ENCODE measurements at regions not wholly inside any gene's neighbourhood (a gene's known extent, or its start where the extent isn't known, plus 50 kb on each side); places are given as distances from the start of the nearest gene placed in this dataset.

DNA sequence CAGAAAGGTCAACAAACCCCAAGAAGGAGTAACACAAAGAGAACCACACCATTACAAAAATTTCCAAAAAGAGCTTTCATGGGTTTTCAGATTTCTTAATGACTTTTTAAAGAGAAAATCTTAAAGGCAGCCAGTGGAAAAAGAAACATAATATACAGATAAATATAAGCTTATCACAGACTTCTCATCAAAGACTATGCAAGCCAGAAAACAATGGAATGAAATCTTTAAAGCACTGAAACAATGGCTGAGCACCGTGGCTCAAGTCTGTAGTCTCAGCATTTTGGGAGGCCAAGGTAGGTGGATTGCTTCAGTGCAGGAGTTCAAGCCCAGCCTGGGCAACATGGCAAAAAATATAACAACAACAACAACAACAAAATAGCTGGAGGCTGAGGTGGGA is 237.4 kb downstream of the CYP26B1 start:
- H3K9me3 Mint-ChIP-seq (ENCODE audit: low read depth): peaks cover 37% of the 10 kb centered on the region
- TF ChIP-seq, protein P1, sequence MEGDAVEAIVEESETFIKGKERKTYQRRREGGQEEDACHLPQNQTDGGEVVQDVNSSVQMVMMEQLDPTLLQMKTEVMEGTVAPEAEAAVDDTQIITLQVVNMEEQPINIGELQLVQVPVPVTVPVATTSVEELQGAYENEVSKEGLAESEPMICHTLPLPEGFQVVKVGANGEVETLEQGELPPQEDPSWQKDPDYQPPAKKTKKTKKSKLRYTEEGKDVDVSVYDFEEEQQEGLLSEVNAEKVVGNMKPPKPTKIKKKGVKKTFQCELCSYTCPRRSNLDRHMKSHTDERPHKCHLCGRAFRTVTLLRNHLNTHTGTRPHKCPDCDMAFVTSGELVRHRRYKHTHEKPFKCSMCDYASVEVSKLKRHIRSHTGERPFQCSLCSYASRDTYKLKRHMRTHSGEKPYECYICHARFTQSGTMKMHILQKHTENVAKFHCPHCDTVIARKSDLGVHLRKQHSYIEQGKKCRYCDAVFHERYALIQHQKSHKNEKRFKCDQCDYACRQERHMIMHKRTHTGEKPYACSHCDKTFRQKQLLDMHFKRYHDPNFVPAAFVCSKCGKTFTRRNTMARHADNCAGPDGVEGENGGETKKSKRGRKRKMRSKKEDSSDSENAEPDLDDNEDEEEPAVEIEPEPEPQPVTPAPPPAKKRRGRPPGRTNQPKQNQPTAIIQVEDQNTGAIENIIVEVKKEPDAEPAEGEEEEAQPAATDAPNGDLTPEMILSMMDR (IDR thresholded peaks at IDR 0.05): no peak

DNA sequence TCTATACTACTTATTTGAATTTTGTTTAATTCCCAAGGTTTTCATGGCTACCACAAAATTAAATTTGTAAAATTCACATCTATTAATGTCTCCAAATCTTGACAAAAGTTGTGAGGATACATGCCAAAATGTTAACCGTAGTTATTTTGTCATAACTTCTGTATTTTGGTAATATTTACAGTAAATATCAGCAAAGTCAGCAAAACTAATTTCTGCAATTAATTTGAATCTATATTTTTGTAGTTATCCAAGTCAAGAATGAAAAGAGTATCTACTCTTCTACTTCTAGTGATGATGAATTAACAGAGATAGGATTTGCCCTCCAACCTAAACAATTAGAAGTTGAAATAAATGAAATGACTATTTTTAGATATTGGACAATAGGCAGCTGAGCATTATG is 238.9 kb downstream of the CYP26B1 start:
- H3K4me1 Mint-ChIP-seq (ENCODE audit: low read depth): peaks cover 8% of the 10 kb centered on the region
- no peak for DNase-seq (ENCODE audit: low spot score)

More for the DNA sequence above, 237.4 kb downstream of the CYP26B1 start:
- no peak for DNase-seq (ENCODE audit: low spot score)
- Mint-ChIP-seq H3K4me3 (ENCODE audit: unreplicated experiment) (no peak overlapping the region), H3K36me3 (ENCODE audit: low read depth) (peaks cover 14% of the 10 kb centered on the region), H3K4me1 (ENCODE audit: low read depth) (peaks cover 5% of the 10 kb centered on the region), H3K27me3 (ENCODE audit: low read depth) (no peaks in the 10 kb centered on the region), H3K27ac (ENCODE audit: unreplicated experiment) (no peak overlapping the region)

DNA sequence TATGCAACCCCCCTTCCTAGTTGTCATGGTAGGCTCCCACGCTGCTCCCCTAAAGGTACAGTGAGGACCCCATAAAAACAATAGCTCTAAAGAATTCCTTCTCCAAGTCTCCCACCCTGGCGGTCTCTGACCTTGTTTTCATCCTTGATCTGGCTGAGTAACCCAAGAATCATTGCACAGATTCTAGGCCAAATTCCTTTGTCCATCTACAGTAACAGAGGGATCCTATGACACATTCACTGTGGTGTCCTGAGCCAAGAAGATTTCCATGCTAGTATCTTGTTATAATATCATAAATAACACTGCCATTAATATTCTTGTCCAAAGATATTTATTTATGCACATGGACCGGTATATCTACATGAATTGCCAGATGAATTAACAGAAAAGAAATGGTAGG is 240.2 kb downstream of the CYP26B1 start:
- no peak overlapping the region for H3K27ac Mint-ChIP-seq (ENCODE audit: unreplicated experiment)
- TF ChIP-seq, protein P1 (IDR thresholded peaks at IDR 0.05): no peak
- peaks cover 1% of the 10 kb centered on the region for H3K27me3 Mint-ChIP-seq (ENCODE audit: low read depth)
- H3K4me3 Mint-ChIP-seq (ENCODE audit: unreplicated experiment): no peak overlapping the region
- peaks cover 8% of the 10 kb centered on the region for H3K4me1 Mint-ChIP-seq (ENCODE audit: low read depth)
- peaks cover 12% of the 10 kb centered on the region for H3K36me3 Mint-ChIP-seq (ENCODE audit: low read depth)
- no peak for DNase-seq (ENCODE audit: low spot score)
- H3K9me3 Mint-ChIP-seq (ENCODE audit: low read depth): peaks cover 32% of the 10 kb centered on the region

More for the DNA sequence above, 238.9 kb downstream of the CYP26B1 start:
- TF ChIP-seq, protein P1 (IDR thresholded peaks at IDR 0.05): no peak
- Mint-ChIP-seq H3K27me3 (ENCODE audit: low read depth) (peaks cover 1% of the 10 kb centered on the region), H3K4me3 (ENCODE audit: unreplicated experiment) (no peak overlapping the region), H3K27ac (ENCODE audit: unreplicated experiment) (no peak overlapping the region), H3K36me3 (ENCODE audit: low read depth) (peaks cover 14% of the 10 kb centered on the region), H3K9me3 (ENCODE audit: low read depth) (peaks cover 37% of the 10 kb centered on the region)

DNA sequence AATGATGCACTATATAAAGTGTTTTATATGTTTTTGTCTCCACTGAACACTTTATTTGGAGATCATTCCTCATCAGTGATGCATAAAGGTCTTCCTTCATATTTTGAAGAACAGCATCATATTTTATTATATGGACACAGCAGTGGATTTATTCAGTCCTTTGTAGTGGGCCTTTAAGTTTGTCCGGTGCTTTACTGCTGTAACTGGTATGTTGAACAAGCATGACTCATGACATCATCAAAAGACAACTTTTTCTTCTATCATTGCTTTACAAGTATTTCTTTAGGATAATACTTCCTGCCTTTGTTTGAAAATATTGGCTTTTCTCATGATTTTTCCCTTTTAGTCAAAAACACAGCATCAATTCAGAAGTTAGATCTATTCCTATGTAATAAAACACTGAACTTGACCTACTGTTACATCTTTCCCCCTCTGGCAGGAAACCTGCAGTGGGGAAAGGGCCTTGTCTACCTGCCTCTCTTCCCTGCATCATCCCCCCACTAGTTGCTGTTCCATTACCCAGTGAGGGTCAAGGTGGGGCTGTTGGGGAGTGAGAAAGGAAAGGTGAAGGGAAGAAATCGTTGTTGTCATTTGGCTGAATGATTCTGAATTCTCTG is 241.2 kb downstream of the CYP26B1 start:
- Mint-ChIP-seq H3K4me1 (ENCODE audit: low read depth) (peaks cover 8% of the 10 kb centered on the region), H3K36me3 (ENCODE audit: low read depth) (peaks cover 12% of the 10 kb centered on the region), H3K27ac (ENCODE audit: unreplicated experiment) (no peak overlapping the region), H3K4me3 (ENCODE audit: unreplicated experiment) (no peak overlapping the region), H3K27me3 (ENCODE audit: low read depth) (peaks cover 1% of the 10 kb centered on the region), H3K9me3 (ENCODE audit: low read depth) (peaks cover 24% of the 10 kb centered on the region)
- TF ChIP-seq, protein P1 (IDR thresholded peaks at IDR 0.05): no peak
- no peak for DNase-seq (ENCODE audit: low spot score)

DNA sequence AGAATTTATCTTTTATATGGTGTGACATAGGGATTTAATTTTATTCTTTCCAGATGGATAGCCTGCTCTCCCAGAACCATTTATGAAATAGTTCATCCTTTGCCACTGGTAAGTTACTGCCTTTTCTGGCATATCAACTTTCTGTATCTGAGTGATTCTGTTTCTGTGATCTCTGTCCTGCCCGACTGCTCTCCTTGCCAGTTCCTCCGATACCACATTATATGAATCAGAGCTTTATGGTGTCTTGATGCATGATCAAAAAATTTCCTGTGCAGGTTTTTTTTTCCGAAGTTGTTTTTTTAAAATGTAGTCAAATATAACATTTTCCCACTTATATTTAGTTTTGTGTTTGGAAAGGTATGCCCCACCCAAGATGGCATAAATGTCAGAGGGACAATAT is 242.5 kb downstream of the CYP26B1 start:
- TF ChIP-seq, protein P1 (IDR thresholded peaks at IDR 0.05): no peak
- Mint-ChIP-seq H3K4me1 (ENCODE audit: low read depth) (peaks cover 8% of the 10 kb centered on the region), H3K4me3 (ENCODE audit: unreplicated experiment) (no peak overlapping the region), H3K9me3 (ENCODE audit: low read depth) (peaks cover 19% of the 10 kb centered on the region), H3K27ac (ENCODE audit: unreplicated experiment) (peak overlapping the region; percentile 68), H3K27me3 (ENCODE audit: low read depth) (peaks cover 5% of the 10 kb centered on the region), H3K36me3 (ENCODE audit: low read depth) (peaks cover 10% of the 10 kb centered on the region)
- DNase-seq (ENCODE audit: low spot score): no peak
